ENCODE measurements at regions not wholly inside any gene's neighbourhood (a gene's known extent, or its start where the extent isn't known, plus 50 kb on each side); places are given as distances from the start of the nearest gene placed in this dataset.

DNA sequence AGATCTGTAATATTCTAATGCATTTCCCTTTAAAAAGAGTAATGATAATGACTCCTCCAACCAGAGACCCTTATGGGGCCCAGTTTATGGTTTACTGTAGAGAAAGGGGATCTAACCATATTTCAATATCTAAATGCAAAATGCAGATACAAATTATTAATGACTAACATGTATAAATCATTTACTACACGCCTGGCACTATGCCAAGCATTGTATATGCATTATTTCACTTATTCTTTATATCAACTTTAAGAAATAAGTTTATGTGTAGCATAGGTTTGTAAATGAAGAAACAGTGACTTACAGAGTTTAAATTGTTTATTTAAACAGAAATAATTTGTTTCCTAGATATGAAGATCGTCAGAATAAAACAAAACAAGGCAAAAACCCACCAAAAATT, 86.2 kb upstream of the SCEL start:
- no peaks in the 10 kb centered on the region for H3K27me3 ChIP-seq
- no peak for DNase-seq (ENCODE audit: extremely low spot score)
- intact Hi-C loops (cut with DNase I) = no loop called here
- H3K4me1 ChIP-seq = no peaks in the 10 kb centered on the region
- 74% methylated on average over 2 of the region's 2 CpGs for whole genome bisulfite sequencing
- H3K4me3 ChIP-seq = no peak overlapping the region
- H3K36me3 ChIP-seq = no peaks in the 10 kb centered on the region
- TF ChIP-seq EP300 (IDR thresholded peaks at IDR 0.05) (no peak), POLR2AphosphoS5 (IDR thresholded peaks at IDR 0.05) (no peak), POLR2A (IDR thresholded peaks at IDR 0.05; ENCODE audit: low read depth) (no peak)
- TF ChIP-seq, protein P1, sequence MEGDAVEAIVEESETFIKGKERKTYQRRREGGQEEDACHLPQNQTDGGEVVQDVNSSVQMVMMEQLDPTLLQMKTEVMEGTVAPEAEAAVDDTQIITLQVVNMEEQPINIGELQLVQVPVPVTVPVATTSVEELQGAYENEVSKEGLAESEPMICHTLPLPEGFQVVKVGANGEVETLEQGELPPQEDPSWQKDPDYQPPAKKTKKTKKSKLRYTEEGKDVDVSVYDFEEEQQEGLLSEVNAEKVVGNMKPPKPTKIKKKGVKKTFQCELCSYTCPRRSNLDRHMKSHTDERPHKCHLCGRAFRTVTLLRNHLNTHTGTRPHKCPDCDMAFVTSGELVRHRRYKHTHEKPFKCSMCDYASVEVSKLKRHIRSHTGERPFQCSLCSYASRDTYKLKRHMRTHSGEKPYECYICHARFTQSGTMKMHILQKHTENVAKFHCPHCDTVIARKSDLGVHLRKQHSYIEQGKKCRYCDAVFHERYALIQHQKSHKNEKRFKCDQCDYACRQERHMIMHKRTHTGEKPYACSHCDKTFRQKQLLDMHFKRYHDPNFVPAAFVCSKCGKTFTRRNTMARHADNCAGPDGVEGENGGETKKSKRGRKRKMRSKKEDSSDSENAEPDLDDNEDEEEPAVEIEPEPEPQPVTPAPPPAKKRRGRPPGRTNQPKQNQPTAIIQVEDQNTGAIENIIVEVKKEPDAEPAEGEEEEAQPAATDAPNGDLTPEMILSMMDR (IDR thresholded peaks at IDR 0.05) = no peak
- no peak overlapping the region for H3K27ac ChIP-seq (replicated peaks in 1 of 4)
- no peaks in the 10 kb centered on the region for H3K9me3 ChIP-seq

DNA sequence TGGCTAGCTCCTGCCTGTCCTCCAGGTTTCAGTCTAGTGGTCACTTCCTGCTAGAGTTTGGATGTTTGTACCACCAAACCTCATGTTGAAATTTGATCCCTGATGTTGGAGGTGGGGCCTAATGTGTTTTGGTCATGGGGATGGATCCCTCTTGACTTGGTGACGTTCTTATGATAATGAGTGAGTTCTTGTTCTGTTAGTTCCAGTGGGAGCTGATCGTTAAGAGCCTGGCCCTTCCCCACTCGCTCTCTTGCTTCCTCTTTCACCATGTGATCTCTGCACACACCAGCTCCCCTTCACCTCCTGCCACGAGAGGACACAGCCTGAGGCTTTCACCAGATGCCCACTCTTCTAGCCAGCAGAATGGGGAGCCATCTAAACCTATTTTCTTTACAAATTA, 86.8 kb upstream of the SCEL start:
- TF ChIP-seq, protein P1 (IDR thresholded peaks at IDR 0.05) = no peak
- TF ChIP-seq EP300 (IDR thresholded peaks at IDR 0.05) = no peak
- TF ChIP-seq POLR2AphosphoS5 (IDR thresholded peaks at IDR 0.05) = no peak
- no peak for TF ChIP-seq POLR2A (IDR thresholded peaks at IDR 0.05; ENCODE audit: low read depth)
- intact Hi-C loops (cut with DNase I) = no loop called here
- Histone ChIP-seq H3K4me3 (no peak overlapping the region), H3K9me3 (no peaks in the 10 kb centered on the region), H3K4me1 (no peaks in the 10 kb centered on the region), H3K27ac (replicated peaks in 1 of 4) (no peak overlapping the region), H3K27me3 (no peaks in the 10 kb centered on the region), H3K36me3 (no peaks in the 10 kb centered on the region)
- WGBS = 68% methylated on average over 4 of the region's 4 CpGs
- no peak for DNase-seq (ENCODE audit: extremely low spot score)

DNA sequence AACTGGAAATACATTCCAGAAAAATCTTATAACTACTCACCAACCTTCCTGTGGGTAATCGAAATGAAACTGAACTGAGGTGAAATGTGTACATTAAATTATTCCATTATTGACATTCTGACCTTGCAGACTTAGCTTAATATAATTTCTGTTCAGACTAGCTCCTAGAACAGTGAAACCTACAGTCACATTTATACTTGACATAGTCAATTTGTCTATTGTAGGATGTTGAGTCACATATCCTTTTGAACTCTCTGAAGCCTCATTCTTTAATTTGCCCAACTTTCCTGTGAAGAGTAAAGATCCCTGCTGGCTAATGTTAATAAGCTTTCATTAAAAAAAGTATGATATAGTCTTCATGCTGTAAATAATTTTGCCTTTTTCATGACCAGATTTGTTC, 92.0 kb upstream of the SCEL start:
- no peaks in the 10 kb centered on the region for H3K36me3 ChIP-seq
- no peak for DNase-seq (ENCODE audit: extremely low spot score)
- H3K27me3 ChIP-seq = no peaks in the 10 kb centered on the region
- no peak overlapping the region for H3K27ac ChIP-seq (replicated peaks in 1 of 4)
- intact Hi-C loops (cut with DNase I) = no loop called here
- no peaks in the 10 kb centered on the region for H3K4me1 ChIP-seq
- no peaks in the 10 kb centered on the region for H3K9me3 ChIP-seq
- WGBS = 95% methylated on average over 1 of the region's 1 CpG
- TF ChIP-seq EP300 (IDR thresholded peaks at IDR 0.05) = no peak
- TF ChIP-seq, protein P1 (IDR thresholded peaks at IDR 0.05) = no peak
- TF ChIP-seq POLR2A (IDR thresholded peaks at IDR 0.05; ENCODE audit: low read depth) = no peak
- no peak for TF ChIP-seq POLR2AphosphoS5 (IDR thresholded peaks at IDR 0.05)
- no peak overlapping the region for H3K4me3 ChIP-seq

DNA sequence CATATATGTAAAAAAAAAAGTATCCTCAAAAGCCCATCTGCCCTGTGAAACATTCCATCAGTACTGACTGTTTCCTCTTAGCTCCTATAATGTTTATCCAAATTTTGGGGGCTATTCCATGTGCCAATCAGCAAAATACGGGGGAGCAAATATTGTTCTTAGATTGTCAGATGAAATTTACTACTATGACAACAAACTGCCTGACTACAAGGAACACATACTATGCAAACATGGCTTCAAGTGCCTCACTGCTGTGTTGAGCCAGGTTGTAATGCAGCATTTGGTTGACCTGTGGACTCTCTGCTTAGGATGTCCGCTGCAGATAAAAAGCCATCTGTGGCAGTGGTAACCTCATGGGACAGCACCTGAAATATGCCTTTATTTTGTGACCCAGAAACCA, 98.2 kb upstream of the SCEL start:
- TF ChIP-seq POLR2A (IDR thresholded peaks at IDR 0.05; ENCODE audit: low read depth) = no peak
- H3K27ac ChIP-seq (replicated peaks in 1 of 4) = no peak overlapping the region
- DNase-seq (ENCODE audit: extremely low spot score) = no peak
- intact Hi-C loops (cut with DNase I) = no loop called here
- no peaks in the 10 kb centered on the region for H3K27me3 ChIP-seq
- H3K4me1 ChIP-seq = no peaks in the 10 kb centered on the region
- H3K36me3 ChIP-seq = no peaks in the 10 kb centered on the region
- H3K4me3 ChIP-seq = no peak overlapping the region
- 91% methylated on average over 2 of the region's 2 CpGs for WGBS
- no peaks in the 10 kb centered on the region for H3K9me3 ChIP-seq

DNA sequence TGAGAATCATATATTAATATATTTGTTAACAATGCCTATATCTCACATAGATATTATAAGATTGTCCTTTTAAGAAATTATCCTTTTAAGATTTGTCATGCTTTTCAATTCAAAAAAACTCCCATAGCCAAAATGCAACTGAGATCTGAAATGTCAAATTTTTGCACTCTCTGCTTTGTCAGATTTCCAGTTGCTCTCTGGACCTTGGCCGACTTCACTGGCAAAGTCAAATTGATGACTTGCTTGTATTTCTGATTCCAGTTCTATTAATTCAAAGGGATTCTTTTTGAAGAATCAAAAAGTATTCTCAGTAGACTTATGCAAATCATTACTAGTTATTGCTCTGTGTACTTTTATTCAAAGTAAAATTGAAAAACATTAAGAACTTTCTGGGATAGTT, 101.2 kb upstream of the SCEL start:
- no peak for TF ChIP-seq POLR2AphosphoS5 (IDR thresholded peaks at IDR 0.05)
- TF ChIP-seq EP300 (IDR thresholded peaks at IDR 0.05) = no peak
- no peak overlapping the region for H3K4me3 ChIP-seq
- no peaks in the 10 kb centered on the region for H3K9me3 ChIP-seq
- DNase-seq (ENCODE audit: extremely low spot score) = no peak
- H3K27ac ChIP-seq (replicated peaks in 1 of 4) = no peak overlapping the region
- 64% methylated on average over 1 of the region's 1 CpG for WGBS
- intact Hi-C loops (cut with DNase I) = no loop called here
- H3K36me3 ChIP-seq = no peaks in the 10 kb centered on the region
- no peaks in the 10 kb centered on the region for H3K27me3 ChIP-seq
- no peaks in the 10 kb centered on the region for H3K4me1 ChIP-seq

DNA sequence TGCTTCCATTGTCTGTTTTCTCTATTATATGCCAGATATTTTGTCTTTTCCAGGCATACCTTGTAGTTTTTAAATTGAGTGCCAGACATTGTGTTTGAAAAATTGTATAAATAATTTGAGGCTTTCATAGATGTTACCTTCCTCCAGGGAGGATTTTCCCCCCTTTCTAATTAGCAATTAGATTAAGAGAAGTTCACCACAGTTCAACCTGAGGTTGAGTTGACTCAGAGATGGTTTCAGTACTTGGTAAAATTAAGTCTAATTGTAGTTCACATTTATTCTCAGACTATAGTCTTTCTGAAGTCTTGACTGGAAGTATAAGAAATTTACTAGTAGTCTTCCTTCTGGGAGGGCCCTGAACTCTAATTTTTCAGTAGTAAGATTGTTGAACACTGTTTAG, 104.1 kb upstream of the SCEL start:
- Histone ChIP-seq H3K27me3 (no peaks in the 10 kb centered on the region), H3K36me3 (no peaks in the 10 kb centered on the region), H3K4me1 (no peaks in the 10 kb centered on the region), H3K4me3 (no peak overlapping the region), H3K27ac (replicated peaks in 1 of 4) (no peak overlapping the region), H3K9me3 (no peaks in the 10 kb centered on the region)
- intact Hi-C loops (cut with DNase I) = no loop called here
- no peak for TF ChIP-seq EP300 (IDR thresholded peaks at IDR 0.05)
- TF ChIP-seq, protein P1 (IDR thresholded peaks at IDR 0.05) = no peak
- TF ChIP-seq POLR2A (IDR thresholded peaks at IDR 0.05; ENCODE audit: low read depth) = no peak
- TF ChIP-seq POLR2AphosphoS5 (IDR thresholded peaks at IDR 0.05) = no peak
- no peak for DNase-seq (ENCODE audit: extremely low spot score)

Measured in esophagus muscularis mucosa (tissue), 4 donors.